SK-MEL-5 (cell line): ENCODE measurements at regions not wholly inside any gene's neighbourhood (a gene's known extent, or its start where the extent isn't known, plus 50 kb on each side); places are given as distances from the start of the nearest gene placed in this dataset.
A peak's percentile ranks its signal among the peaks of the same experiment; 100 is the strongest.

Experiments
- DNase-seq: peaks from one replicate; pipeline ENCODE4 v3.0.0-alpha.2; 2016; ENCODE audit warnings: low read depth, low spot score
- in situ Hi-C: cut with HindIII; loops from 2 replicates; pipeline ENCODE4 v1.10.0; 2016; ENCODE audit warnings: low sequenced_read_pairs, high pct_unique_total_duplicates, low pct_unique_long_range_greater_than_20kb

- no peak for DNase-seq
- in situ Hi-C loops = no loop called here
These were observed 84.3 kb upstream of the FOXN3 start for GRCh38 chr14:89501381-89501780.

GRCh38 chr14:89500303-89500702 is 83.3 kb upstream of the FOXN3 start:
- no peak for DNase-seq
- in situ Hi-C loops = no loop called here

GRCh38 chr14:89498878-89499277 is 81.8 kb upstream of the FOXN3 start:
- in situ Hi-C loops = no loop called here
- no peak for DNase-seq

- DNase-seq = no peak
- in situ Hi-C loops = no loop called here
These were observed 78.7 kb upstream of the FOXN3 start for GRCh38 chr14:89495718-89496117.

- DNase-seq = no peak
- in situ Hi-C loops = no loop called here
These were observed 77.0 kb upstream of the FOXN3 start for GRCh38 chr14:89493877-89494634.

GRCh38 chr14:89493406-89493805 is 76.4 kb upstream of the FOXN3 start:
- no peak for DNase-seq
- in situ Hi-C loops = no loop called here

- in situ Hi-C loops = no loop called here
- DNase-seq = no peak
These were observed 74.8 kb upstream of the FOXN3 start for GRCh38 chr14:89491711-89492381.

- no peak for DNase-seq
- in situ Hi-C loops = no loop called here
These were observed 73.4 kb upstream of the FOXN3 start for GRCh38 chr14:89490466-89490865.

- no peak for DNase-seq
- in situ Hi-C loops = no loop called here
These were observed 72.9 kb upstream of the FOXN3 start for GRCh38 chr14:89489761-89490437.

- DNase-seq = no peak
- in situ Hi-C loops = no loop called here
These were observed 69.9 kb upstream of the FOXN3 start for GRCh38 chr14:89486961-89487360.

GRCh38 chr14:89486505-89486904 is 69.5 kb upstream of the FOXN3 start:
- in situ Hi-C loops = no loop called here
- peak; percentile 15 for DNase-seq

GRCh38 chr14:89485264-89485663 is 68.2 kb upstream of the FOXN3 start:
- no peak for DNase-seq
- in situ Hi-C loops = no loop called here

GRCh38 chr14:89484051-89484844 is 67.2 kb upstream of the FOXN3 start:
- DNase-seq = no peak
- in situ Hi-C loops = no loop called here

- in situ Hi-C loops = no loop called here
- no peak for DNase-seq
These were observed 64.2 kb upstream of the FOXN3 start for GRCh38 chr14:89481196-89481595.

- in situ Hi-C loops = no loop called here
- DNase-seq = no peak
These were observed 63.2 kb upstream of the FOXN3 start for GRCh38 chr14:89480278-89480677.

- DNase-seq = no peak
- in situ Hi-C loops = no loop called here
These were observed 62.8 kb upstream of the FOXN3 start for GRCh38 chr14:89479802-89480201.

GRCh38 chr14:89477391-89477790 is 60.4 kb upstream of the FOXN3 start:
- in situ Hi-C loops = no loop called here
- no peak for DNase-seq

- in situ Hi-C loops = no loop called here
These were observed 59.4 kb upstream of the FOXN3 start for GRCh38 chr14:89476354-89476896.

More at GRCh38 chr14:89476354-89476896, 59.4 kb upstream of the FOXN3 start:
- no peak for DNase-seq
